HG02623 (cell line): ENCODE measurements at regions not wholly inside any gene's neighbourhood (a gene's known extent, or its start where the extent isn't known, plus 50 kb on each side); places are given as distances from the start of the nearest gene placed in this dataset.
"Not testable (repeated sequence)": the region's sequence is repeated elsewhere in the genome, so short reads cannot be mapped to it uniquely, and the experiment has no call there.

ENCODE experiments used
- ATAC-seq: cut with Tn5 transposase; IDR thresholded peaks from one replicate; pipeline ENCODE4 v1.9.1; 2021; ENCODE audit warnings: moderate library complexity; ENCODE audit not compliant: unreplicated experiment

DNA sequence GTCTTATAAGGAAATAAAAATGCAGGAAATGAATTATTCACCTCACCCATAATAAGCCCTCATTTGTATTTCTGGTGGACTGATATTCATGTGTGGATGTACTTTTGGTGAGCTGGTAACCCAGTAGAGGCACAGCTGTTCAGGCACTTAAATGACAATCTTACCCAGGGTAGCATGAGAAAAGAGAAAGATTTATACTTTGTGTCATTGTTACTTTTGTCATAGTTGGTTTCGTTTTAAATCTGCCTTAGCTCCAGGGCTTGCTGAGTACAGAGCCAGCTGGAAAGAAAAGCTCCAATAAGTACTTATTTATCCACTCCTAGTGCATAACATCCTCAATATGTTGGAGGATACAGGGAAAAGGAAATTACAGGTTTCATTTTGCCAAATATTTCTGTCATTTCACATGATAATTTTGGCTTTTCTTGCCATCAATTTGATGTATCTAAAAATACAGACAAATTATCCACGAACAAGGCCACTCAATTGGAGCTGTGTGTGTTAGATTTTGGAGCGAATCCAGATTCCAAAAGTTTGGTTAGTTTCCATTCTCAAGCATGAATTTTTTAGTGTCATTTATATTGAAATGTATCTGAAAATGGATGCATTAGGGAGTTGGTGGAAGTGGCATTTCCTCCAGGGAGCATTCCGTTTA lies 1276.1 kb upstream of the FAM98A start:
- no peak for ATAC-seq

DNA sequence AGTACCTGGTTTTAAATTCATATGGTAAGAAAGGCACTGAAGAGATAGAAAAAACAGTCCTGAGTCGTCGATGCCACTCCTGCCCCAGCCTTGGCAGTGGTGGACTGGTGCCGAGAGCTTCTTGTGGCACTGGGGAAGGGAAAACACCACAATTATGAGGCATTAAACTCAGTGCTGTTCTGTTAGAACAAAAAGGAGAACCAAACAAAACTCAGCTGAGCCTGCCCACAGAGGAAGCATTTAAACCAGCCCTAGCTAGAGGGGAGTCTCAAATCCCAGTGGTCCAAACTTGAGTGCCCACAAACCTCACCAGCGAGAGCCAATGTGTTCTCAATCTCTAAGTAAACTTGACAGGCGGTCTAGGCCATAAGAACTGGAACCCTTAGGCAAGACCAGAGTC lies 1254.5 kb upstream of the FAM98A start:
- ATAC-seq, result no peak

DNA sequence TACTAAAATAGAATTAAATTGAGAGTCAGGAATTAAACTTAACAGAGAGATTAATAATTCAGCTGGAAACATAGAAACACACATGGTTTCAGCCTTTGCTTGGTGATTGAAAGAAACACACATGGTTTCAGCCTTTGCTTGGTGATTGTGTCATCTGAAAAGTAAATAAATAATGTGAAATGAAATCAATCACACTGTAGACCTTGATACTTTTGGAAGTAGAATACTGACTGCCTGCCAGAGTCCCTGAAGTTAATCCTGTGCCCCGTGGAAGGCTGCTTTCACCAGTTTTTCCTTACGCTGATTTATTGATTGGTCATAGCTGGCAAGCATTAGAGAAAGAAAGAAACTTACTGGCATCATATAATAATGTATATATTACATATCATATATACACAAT lies 1252.7 kb upstream of the FAM98A start:
- no peak for ATAC-seq

DNA sequence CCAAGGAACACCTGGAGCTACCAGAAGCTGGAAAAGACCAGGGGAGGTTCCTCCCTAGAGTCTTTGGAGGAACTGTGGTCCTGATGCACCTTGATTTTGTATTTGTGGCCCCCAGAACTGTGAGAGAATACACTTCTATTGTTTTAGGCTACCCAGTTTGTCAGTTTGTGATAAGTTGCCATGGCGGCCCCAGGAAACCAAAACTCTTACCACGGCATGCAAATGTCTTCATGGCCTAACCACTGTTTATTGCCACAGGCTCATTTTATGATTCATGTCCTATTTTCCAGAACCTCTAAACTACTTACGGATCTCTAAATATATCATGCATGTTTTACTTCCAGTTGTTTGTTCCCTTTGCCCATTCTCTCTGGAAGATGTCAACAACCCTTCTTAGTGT lies 1250.7 kb upstream of the FAM98A start:
- ATAC-seq, result no peak

DNA sequence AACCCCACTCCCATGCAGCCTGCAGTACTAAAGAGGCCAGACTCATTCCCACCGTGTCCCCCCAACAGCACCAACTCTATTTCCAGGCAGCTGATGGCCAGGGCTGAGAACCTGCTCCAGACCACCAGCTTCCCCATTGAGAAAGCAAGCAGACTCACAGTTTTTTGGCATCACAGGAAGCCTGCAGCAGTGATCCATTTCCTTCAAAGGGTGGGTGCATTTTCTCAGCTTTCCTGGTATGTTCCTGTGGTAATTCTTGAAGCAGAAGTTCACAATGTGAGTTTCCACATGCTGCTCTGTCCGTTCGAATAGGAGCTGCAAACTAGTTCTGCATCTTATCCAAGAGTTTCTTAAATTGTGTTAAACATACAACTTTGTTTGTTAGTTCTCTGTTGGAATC lies 1249.6 kb upstream of the FAM98A start:
- no peak for ATAC-seq

DNA sequence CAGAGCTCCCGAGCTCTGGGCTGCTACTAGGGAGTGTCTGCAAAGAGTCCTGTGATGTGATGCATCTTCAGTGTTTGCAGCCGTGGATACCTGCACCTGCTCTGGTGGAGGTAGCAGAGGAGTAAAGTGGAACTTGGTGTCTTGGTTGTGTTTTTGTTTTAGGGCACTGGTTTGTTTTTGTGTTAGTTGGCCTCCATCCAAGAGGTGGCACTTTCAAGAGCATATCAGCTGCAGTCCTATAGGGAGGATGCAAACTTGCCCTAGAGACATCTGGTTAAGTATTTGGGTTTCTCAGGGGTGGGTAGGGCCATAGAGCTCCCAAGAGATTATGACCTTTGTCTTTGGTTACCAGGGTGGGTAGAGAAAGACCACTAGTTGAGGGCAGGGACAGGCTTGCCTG lies 1249.0 kb upstream of the FAM98A start:
- ATAC-seq, result no peak

DNA sequence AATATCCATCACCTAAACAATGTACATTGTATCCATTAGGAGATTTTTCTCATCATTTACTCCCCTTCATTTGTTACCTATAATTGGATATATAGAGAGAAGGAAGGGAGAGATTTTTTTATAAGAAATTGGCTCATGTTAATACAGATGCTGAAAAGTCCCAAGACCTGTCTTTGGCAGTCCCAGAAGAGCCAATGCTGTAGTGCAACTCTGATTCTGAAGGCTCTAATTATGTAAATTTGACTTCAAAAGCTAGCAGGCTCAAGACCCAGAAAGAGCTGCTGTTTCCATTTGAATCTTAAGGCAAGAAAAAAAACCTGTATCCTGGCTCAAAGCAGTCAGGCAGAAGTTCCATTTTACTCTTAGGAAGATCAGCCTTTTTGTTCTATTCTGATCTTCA lies 1245.5 kb upstream of the FAM98A start:
- no peak for ATAC-seq

DNA sequence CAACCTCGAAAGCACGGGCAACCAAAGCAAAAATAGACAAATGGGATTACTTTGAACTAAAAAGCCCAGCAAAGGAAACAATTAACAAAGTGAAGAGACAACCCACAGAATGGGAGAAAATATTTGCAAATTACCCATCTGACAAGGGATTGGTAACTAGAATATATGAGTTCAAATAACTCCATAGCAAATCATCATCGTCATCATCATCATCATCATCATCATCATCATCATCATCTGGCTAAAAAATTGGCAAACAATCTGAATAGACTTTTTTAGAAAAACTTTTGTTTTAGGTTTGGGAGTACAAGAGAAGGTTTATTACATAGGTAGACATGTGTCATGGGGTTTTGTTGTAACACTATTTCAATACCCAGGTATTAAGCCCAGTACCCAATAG lies 1239.3 kb upstream of the FAM98A start:
- ATAC-seq, result no peak

DNA sequence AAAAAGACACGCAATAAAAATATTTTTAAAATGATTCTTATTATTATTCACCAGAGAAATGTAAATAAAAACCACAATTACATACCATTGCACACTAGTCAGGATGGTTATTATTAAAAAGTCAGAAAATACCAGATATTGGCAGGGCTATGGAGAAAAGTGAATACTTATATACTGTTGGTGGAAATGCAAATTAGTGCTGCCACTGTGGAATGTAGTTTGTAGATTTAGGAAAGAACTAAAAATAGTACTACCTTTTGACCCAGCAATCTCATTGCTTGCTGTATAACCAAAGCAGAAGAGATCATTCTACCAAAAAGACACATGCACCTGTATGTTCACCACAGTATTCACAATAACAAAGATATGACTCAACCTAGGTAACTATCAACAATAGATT lies 1237.3 kb upstream of the FAM98A start:
- no peak for ATAC-seq

DNA sequence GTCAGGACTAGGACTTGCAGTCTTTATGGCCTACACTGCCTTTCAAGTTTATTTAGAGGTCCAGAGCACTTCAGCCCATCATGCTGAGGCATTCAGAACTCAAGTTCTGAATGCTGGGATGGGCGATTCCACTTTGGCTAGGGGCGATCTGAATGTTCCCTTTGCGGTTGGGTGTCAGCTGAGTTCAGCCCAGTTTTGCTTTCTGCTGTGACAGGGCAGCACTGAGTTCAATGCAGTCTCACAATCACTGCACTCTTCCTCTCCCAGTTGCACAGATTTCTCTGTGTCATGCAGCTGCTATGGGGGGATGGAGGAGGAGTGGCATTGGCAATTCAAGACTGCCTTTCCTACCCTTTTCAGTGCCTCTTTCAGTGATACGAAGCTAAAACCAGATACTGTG lies 1232.0 kb upstream of the FAM98A start:
- no peak for ATAC-seq

DNA sequence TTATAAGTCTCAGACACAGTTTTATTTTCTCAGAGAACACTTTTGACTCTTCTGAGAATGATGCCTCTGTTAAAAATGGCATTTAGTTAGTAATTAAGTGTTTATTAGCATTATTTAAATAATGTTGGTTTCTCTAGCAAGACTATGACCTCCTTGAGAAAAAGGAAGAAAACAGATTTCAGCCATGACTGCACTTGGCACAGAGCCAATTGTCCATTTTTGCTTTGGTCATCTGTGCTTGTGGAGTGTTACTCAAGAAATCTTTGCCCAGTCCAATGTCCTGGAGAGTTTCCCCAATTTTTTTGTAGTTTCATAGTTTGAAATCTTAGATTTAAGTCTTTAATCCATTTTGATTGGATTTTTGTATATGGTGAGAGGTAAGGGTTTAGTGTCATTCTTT lies 1229.4 kb upstream of the FAM98A start:
- no peak for ATAC-seq

DNA sequence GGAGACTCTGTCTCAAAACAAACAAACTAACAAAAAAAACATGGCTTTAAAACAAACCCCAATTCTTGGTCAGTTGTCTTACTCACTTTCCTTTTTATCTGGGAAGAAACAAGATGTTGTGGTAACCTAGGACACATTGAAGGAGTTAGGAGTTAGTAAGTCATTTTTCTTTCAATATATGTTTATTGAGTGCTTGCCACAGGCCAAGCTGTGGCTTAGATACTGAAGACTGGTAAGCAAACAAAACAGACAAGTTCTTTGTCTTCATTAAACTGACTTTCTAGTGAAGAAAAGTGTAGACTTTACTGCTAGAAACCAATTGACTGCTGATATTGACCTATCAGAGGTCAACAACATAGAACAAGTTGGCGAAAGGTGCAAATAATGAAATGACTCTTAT lies 1228.3 kb upstream of the FAM98A start:
- ATAC-seq, result no peak

DNA sequence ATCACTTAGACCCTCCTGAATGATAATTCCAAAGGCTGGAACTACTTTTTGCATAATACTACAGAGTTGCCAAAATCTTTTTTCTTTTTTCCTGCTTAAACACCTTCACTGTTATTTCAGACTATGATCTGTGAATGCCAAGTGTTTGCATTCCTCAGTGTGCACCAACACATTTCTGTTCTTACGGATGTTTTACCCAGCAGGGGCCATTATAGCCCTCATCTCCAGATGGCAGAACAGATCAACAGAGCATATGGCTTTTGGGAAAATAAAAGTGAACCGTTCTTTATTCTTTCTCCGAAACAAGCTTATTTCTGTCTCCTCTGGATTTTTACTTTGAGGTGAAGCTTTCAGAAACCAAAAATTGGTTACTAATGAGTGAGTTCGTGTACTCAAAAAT lies 1226.6 kb upstream of the FAM98A start:
- no peak for ATAC-seq

DNA sequence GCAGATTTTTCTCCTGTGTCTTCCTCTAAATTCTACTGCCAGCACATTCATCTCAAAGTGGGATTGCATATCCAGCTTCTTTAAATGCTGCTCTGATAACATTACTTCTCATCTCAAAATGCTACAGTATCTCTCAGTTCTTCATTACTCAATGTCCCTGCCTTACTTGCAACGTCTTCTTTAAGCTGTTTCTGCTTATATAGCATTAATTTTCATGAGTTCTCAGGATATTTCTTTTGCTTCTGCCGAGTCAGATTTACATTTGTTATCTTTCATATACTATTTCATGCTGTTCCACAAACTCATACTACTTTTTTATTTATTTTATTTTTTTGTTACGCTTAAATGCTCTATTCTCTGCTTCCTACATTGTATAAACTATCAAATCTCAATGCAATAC lies 1223.5 kb upstream of the FAM98A start:
- ATAC-seq, result no peak

DNA sequence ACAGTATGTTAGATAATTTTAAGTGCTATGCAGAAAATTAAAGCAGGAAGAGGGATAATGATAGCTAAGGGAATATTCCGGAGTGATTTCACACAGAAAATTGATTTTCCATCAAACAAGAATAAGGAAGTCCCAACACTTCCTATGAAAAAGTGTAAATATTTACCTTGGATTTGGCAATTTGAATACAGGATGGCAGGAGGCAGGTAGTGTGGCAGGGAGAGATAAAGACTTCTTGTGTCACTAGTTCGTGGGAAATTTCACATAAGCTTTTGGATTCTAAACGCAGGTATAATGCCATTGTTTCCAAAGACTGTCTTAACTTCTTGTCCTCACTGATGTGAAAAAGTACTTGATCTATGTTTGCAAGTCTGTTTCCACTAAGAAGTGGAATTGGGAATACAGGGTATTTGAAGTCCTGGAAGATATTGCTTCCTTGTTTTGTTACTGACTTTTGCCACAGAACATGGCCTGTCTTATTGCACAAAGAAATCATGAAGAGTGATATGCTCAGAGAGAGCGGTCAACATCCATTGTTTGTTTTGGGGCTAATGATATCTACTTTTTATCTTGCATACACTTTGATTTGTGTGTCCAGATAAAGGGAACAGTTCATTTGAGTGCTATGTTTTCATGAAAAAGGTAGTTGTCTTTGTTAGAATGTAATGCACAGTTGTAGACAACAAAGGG lies 1216.1 kb upstream of the FAM98A start:
- ATAC-seq, result no peak

DNA sequence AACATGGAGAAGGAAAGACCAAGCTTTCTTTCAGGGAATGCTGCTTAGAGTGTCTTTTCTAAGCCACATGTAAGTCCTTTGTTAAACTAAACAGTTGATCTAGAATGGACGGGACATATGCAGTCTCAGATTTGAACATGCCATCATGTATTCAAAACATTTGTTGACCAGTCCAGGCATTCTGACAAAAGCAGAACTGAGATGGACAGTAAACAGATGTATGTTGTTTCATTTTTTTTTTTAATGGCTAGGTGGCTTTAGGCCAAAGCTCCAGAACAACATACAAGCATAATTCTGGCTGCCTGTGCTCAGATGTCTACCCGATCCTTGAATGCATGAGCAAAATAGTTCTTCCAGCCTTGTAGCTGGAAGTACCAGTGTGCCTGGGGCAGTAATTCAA lies 1211.4 kb upstream of the FAM98A start:
- no peak for ATAC-seq

DNA sequence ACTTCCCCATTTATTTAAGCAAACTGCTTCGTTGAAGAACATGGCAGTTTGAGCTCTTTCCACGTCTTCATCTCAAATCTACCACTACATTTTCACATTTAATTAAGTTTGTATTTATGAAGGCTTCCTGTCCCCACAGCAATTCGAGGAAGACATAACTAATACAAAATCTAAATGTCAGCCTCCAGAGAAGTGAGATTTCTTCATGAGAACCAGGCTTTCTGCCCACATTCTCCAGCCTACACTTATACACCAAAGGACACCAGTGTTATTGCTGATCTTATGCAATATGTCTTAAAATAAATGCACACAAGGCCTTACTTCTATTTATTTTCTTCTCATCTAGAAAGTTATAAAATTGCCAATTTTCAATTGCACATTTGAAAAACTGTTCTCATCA lies 1209.3 kb upstream of the FAM98A start:
- no peak for ATAC-seq

DNA sequence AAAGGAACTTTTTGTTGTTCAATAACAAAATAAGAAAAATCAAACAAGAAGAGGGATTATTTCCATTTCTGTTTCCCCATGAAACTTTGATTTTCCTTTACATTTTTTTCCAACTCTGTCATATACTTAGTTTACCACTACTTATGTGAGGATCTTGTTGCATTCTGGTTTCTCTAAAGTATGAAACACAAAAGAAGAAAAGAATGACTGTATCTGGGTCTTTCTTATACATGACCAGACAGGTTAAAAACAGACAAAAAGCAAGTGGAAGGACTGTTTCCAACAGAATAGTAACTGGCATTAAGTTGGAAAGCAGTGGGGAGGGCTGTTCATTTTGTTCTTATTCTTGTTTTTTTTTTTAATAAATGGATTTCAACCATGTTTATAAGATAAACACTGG lies 1207.8 kb upstream of the FAM98A start:
- ATAC-seq, result no peak

DNA sequence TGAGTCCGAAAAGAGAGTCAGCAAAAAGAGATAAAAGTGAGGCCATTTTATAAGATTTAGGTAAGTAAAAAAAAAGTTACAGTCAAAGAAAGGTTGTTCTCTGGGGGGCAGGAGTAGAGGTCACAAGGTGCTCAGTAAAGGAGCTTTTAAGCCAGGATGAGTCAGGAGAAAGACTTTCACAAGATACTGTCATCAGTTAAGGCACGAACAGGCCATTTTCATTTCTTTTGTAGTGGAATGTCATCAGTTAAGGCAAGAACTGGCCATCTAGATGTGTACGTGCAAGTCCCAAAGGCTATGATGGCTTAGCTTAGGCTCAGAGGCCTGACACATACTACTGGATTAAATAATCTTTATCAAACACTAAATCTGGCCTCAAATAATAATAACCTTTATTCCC lies 1207.3 kb upstream of the FAM98A start:
- ATAC-seq, result no peak

DNA sequence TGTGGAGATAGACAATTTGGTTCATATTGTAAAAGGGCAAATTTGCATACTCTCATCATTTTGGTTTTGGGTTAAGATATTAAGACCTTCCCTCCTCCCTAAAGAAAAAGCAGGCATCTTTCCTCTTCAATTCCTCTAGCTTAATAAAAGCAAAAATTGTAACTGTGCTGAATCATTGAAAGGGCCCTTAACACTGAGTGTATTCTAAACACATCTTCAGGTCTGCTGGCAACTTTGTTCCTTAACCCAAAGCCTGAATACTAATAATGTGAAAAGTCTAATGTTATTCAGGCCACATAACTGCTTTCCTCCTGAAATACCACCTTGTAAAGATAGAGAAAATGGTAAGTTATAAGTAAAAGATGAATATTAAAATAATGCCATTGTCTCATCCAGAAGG lies 1200.5 kb upstream of the FAM98A start:
- no peak for ATAC-seq

DNA sequence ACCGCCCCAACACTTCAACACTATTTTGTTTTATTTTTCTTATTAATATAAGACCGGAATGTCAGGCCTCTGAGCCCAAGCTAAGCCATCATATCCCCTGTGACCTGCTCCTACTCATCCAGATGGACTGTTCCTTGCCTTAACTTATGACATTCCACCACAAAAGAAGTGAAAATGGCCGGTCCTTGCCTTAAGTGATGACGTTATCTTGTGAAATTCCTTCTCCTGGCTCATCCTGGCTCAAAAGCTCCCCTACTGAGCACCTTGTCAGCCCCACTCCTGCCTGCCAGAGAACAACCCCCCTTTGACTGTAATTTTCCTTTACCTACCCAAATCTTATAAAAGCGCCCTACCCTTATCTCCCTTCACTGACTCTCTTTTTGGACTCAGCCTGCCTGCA lies 1196.5 kb upstream of the FAM98A start:
- not testable (repeated sequence) for ATAC-seq

DNA sequence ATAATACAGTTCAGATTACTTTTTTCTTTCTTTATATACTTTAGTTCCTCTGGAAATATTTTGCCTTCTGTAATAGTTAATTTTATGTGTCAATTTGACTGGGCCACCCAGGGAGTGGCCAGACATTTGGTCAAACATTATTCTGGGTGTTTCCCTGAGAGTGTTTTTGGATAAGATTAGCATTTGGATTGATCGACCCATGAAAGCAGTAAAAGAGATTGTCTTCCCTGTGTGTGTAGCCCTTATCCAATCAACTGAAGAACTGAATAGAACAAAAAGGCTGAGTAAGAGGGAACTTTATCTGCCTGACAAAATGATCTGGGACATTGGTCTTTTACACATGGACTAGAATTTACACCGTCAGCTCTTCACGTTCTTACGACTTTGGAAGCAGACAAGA lies 1190.1 kb upstream of the FAM98A start:
- ATAC-seq, result no peak

DNA sequence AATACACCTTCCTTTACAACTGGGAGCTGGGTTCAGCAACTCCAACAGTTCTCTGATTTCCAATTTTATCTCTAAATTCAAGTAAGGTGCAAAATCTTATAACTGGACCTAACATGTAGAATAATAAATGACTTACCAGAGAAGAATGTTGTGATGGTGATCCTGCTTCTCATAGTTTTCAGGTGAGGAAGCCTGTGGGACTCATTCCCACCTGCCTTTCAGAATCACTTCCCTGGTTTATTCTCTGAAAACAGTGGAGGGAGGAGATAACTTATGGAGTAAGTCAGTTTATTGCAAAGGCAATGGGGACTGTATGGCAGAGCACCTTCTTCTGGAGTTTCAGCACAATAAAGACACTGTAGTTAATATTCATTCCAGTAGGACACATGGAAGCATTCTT lies 1188.2 kb upstream of the FAM98A start:
- ATAC-seq, result no peak
